HUES6 (cell line): ENCODE measurements at regions not wholly inside any gene's neighbourhood (a gene's known extent, or its start where the extent isn't known, plus 50 kb on each side); places are given as distances from the start of the nearest gene placed in this dataset.

Source experiments
- H3K27ac ChIP-seq: 2 replicates; pipeline ENCODE4 v1.7.0; 2013; ENCODE audit warnings: low read depth, mild to moderate bottlenecking, low read length, inconsistent platforms
- H3K27me3 ChIP-seq: 2 replicates; pipeline ENCODE4 v1.6.1; 2013; ENCODE audit warnings: low read length; ENCODE audit not compliant: control insufficient read depth, insufficient read depth
- H3K36me3 ChIP-seq: 2 replicates; pipeline ENCODE4 v1.6.1; 2013; ENCODE audit warnings: low read length; ENCODE audit not compliant: control insufficient read depth, insufficient read depth
- H3K4me1 ChIP-seq: 2 replicates; pipeline ENCODE4 v1.6.1; 2013; ENCODE audit warnings: low read length; ENCODE audit not compliant: control insufficient read depth, insufficient read depth
- H3K4me3 ChIP-seq: 2 replicates; pipeline ENCODE4 v1.5.1; 2013; ENCODE audit warnings: low read depth, low read length
- H3K9ac ChIP-seq: one replicate; pipeline ENCODE4 v1.6.1; 2013; ENCODE audit warnings: mild to moderate bottlenecking, low read length
- H3K9me3 ChIP-seq: 2 replicates; pipeline ENCODE4 v1.6.1; 2013; ENCODE audit warnings: low read depth, low read length; ENCODE audit not compliant: control insufficient read depth, insufficient read depth

GRCh38 chr4:156186111-156186510 lies 232.4 kb upstream of the CTSO start:
- H3K27me3 ChIP-seq: no peaks in the 10 kb centered on the region

GRCh38 chr4:156185514-156186055 lies 231.9 kb upstream of the CTSO start:
- no peaks in the 10 kb centered on the region for H3K36me3 ChIP-seq
- no peaks in the 10 kb centered on the region for H3K9me3 ChIP-seq
- no peak overlapping the region for H3K4me3 ChIP-seq
- H3K27ac ChIP-seq: no peak overlapping the region
- H3K27me3 ChIP-seq: no peaks in the 10 kb centered on the region
- no peak overlapping the region for H3K9ac ChIP-seq
- H3K4me1 ChIP-seq: no peaks in the 10 kb centered on the region

More at GRCh38 chr4:156186111-156186510, 232.4 kb upstream of the CTSO start:
- H3K9me3 ChIP-seq: no peaks in the 10 kb centered on the region
- no peak overlapping the region for H3K4me3 ChIP-seq
- no peak overlapping the region for H3K27ac ChIP-seq
- H3K9ac ChIP-seq: no peak overlapping the region
- no peaks in the 10 kb centered on the region for H3K36me3 ChIP-seq
- no peaks in the 10 kb centered on the region for H3K4me1 ChIP-seq

- no peak overlapping the region for H3K27ac ChIP-seq
- no peaks in the 10 kb centered on the region for H3K36me3 ChIP-seq
- H3K9ac ChIP-seq: no peak overlapping the region
- H3K27me3 ChIP-seq: no peaks in the 10 kb centered on the region
- no peak overlapping the region for H3K4me3 ChIP-seq
- H3K9me3 ChIP-seq: no peaks in the 10 kb centered on the region
- H3K4me1 ChIP-seq: 0 out of 2 replicates have a peak, but pooled peaks cover 6% of the 10 kb centered on the region
Measured at GRCh38 chr4:156182269-156182668, 228.6 kb upstream of the CTSO start.

GRCh38 chr4:156177941-156178340 lies 224.3 kb upstream of the CTSO start:
- no peak overlapping the region for H3K27ac ChIP-seq
- H3K9me3 ChIP-seq: no peaks in the 10 kb centered on the region
- H3K36me3 ChIP-seq: no peaks in the 10 kb centered on the region
- H3K4me1 ChIP-seq: peaks cover 14% of the 10 kb centered on the region; the same call in 1 of the 2 replicates
- no peak overlapping the region for H3K9ac ChIP-seq
- no peak overlapping the region for H3K4me3 ChIP-seq
- H3K27me3 ChIP-seq: no peaks in the 10 kb centered on the region

GRCh38 chr4:156176896-156177295 lies 223.2 kb upstream of the CTSO start:
- no peak overlapping the region for H3K27ac ChIP-seq
- no peaks in the 10 kb centered on the region for H3K36me3 ChIP-seq
- H3K4me3 ChIP-seq: no peak overlapping the region
- H3K27me3 ChIP-seq: no peaks in the 10 kb centered on the region
- peaks cover 14% of the 10 kb centered on the region; the same call in 1 of the 2 replicates for H3K4me1 ChIP-seq
- no peak overlapping the region for H3K9ac ChIP-seq
- no peaks in the 10 kb centered on the region for H3K9me3 ChIP-seq

- H3K4me3 ChIP-seq: no peak overlapping the region
- no peaks in the 10 kb centered on the region for H3K36me3 ChIP-seq
- H3K9ac ChIP-seq: no peak overlapping the region
- no peaks in the 10 kb centered on the region for H3K9me3 ChIP-seq
- no peak overlapping the region for H3K27ac ChIP-seq
- H3K4me1 ChIP-seq: peaks cover 25% of the 10 kb centered on the region; the same call in 1 of the 2 replicates
- H3K27me3 ChIP-seq: no peaks in the 10 kb centered on the region
Measured at GRCh38 chr4:156173937-156174336, 220.3 kb upstream of the CTSO start.

GRCh38 chr4:156173486-156173885 lies 219.8 kb upstream of the CTSO start:
- no peak overlapping the region for H3K27ac ChIP-seq
- no peaks in the 10 kb centered on the region for H3K27me3 ChIP-seq
- H3K36me3 ChIP-seq: no peaks in the 10 kb centered on the region
- no peaks in the 10 kb centered on the region for H3K9me3 ChIP-seq
- peaks cover 25% of the 10 kb centered on the region; the same call in 1 of the 2 replicates for H3K4me1 ChIP-seq
- no peak overlapping the region for H3K4me3 ChIP-seq
- H3K9ac ChIP-seq: no peak overlapping the region

- Histone ChIP-seq H3K4me1 (peaks cover 11% of the 10 kb centered on the region; the same call in 1 of the 2 replicates), H3K9ac (no peak overlapping the region), H3K27ac (no peak overlapping the region), H3K36me3 (no peaks in the 10 kb centered on the region), H3K9me3 (no peaks in the 10 kb centered on the region), H3K4me3 (no peak overlapping the region), H3K27me3 (no peaks in the 10 kb centered on the region)
Measured at GRCh38 chr4:156169861-156170260, 216.2 kb upstream of the CTSO start.

GRCh38 chr4:156169011-156169410 lies 215.3 kb upstream of the CTSO start:
- Histone ChIP-seq H3K4me3 (no peak overlapping the region), H3K27ac (no peak overlapping the region), H3K27me3 (no peaks in the 10 kb centered on the region), H3K9ac (no peak overlapping the region), H3K4me1 (peaks cover 11% of the 10 kb centered on the region; the same call in 1 of the 2 replicates), H3K9me3 (no peaks in the 10 kb centered on the region), H3K36me3 (no peaks in the 10 kb centered on the region)

GRCh38 chr4:156168288-156168687 lies 214.6 kb upstream of the CTSO start:
- Histone ChIP-seq H3K27ac (no peak overlapping the region), H3K4me3 (no peak overlapping the region)

GRCh38 chr4:156158747-156159146 lies 205.1 kb upstream of the CTSO start:
- Histone ChIP-seq H3K4me1 (no peaks in the 10 kb centered on the region), H3K9ac (no peak overlapping the region), H3K27ac (no peak overlapping the region), H3K4me3 (no peak overlapping the region), H3K9me3 (no peaks in the 10 kb centered on the region), H3K36me3 (no peaks in the 10 kb centered on the region), H3K27me3 (no peaks in the 10 kb centered on the region)

More at GRCh38 chr4:156168288-156168687, 214.6 kb upstream of the CTSO start:
- H3K36me3 ChIP-seq: no peaks in the 10 kb centered on the region
- H3K9me3 ChIP-seq: no peaks in the 10 kb centered on the region
- H3K4me1 ChIP-seq: peaks cover 11% of the 10 kb centered on the region; the same call in 1 of the 2 replicates
- no peak overlapping the region for H3K9ac ChIP-seq
- H3K27me3 ChIP-seq: no peaks in the 10 kb centered on the region
